ENCODE measurements at regions not wholly inside any gene's neighbourhood (a gene's known extent, or its start where the extent isn't known, plus 50 kb on each side); places are given as distances from the start of the nearest gene placed in this dataset.

GRCh38 chr11:80350541-80350940 is 909.7 kb upstream of the TENM4 start:
- POLR2A ChIA-PET, result no interaction called here
- TF ChIP-seq CTCF (IDR thresholded peaks at IDR 0.05; ENCODE audit: insufficient read depth, low read depth, low read length), result no peak

DNA sequence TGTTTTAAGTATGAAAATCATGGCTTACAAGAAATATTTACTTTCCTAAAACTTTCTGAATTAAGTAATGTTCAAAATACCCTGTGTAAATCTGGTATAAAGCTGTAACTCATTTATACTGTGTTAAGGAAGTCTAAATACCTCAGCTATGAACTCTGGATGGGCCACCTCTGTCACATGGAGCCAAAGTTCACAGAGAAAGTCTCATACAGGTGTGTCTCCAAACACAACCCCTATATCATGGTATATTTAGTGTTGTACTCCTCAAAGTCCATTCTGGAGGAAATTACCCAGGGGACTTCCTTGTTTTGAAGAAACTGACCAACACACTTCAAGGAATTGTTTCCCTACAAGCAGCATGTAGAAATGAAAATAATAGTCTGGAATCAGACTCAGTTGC is 909.2 kb upstream of the TENM4 start:
- H3K36me3 ChIP-seq (ENCODE audit: control insufficient read depth, insufficient read depth, low read length), result no peaks in the 10 kb centered on the region
- ChIA-PET POLR2A (no interaction called here), CTCF (no interaction called here)
- DNase-seq (ENCODE audit: low read depth), result no peak
- no peak overlapping the region for H3K4me3 ChIP-seq (ENCODE audit: low read depth, low read length)
- no peak for TF ChIP-seq CTCF (IDR thresholded peaks at IDR 0.05; ENCODE audit: insufficient read depth, low read depth, low read length)
- no peaks in the 10 kb centered on the region for H3K27me3 ChIP-seq (ENCODE audit: control insufficient read depth, insufficient read depth, low read length)

More at GRCh38 chr11:80350541-80350940, 909.7 kb upstream of the TENM4 start:
- no peak overlapping the region for H3K4me3 ChIP-seq (ENCODE audit: low read depth, low read length)
- no peaks in the 10 kb centered on the region for H3K36me3 ChIP-seq (ENCODE audit: control insufficient read depth, insufficient read depth, low read length)
- CTCF ChIA-PET, result no interaction called here
- H3K27me3 ChIP-seq (ENCODE audit: control insufficient read depth, insufficient read depth, low read length), result no peaks in the 10 kb centered on the region
- DNase-seq (ENCODE audit: low read depth), result no peak

DNA sequence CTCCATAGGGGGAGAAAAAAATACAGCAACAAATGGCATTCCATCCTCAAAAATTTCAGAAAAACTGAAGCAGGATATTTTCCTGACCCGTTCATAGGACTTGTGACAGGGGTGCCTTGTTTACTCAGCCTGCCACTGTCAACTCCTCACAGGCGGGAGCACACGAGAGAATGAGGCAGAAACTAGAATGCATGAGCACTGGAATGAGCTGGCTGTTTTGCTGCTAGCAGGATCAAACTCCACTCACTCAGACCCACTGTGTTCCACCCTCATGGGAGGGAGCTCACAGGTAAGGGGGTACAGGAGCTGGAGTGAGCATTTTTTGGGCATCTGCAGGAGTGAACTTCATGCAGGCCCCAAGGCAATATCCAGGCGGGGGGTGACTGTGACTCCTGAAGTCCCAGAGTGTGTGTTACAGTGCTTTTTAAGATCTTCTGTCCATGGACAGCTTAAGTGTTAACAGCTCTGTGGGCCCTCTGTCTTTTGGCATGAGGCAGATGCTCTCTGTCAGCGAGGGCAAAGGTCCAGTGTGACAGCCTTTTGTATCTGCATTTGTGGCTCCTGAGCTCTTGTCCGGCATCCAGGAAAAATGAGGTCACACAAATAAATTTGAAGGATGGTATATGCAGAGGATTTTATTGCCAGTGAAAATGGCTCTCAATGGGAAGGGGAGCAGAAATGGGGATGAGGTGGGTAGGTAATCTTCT is 905.7 kb upstream of the TENM4 start:
- POLR2A ChIA-PET, result no interaction called here
- H3K27me3 ChIP-seq (ENCODE audit: control insufficient read depth, insufficient read depth, low read length), result no peaks in the 10 kb centered on the region
- no peak overlapping the region for H3K4me3 ChIP-seq (ENCODE audit: low read depth, low read length)
- CTCF ChIA-PET, result interaction anchor here (0.5 kb wide), 1 partner anchor 85 kb away, joined by 3 read pairs; no protein-coding TSS in a partner anchor
- TF ChIP-seq CTCF (IDR thresholded peaks at IDR 0.05; ENCODE audit: insufficient read depth, low read depth, low read length), result no peak
- no peak for DNase-seq (ENCODE audit: low read depth)
- H3K36me3 ChIP-seq (ENCODE audit: control insufficient read depth, insufficient read depth, low read length), result no peaks in the 10 kb centered on the region

- no peak for DNase-seq (ENCODE audit: low read depth)
- TF ChIP-seq CTCF (IDR thresholded peaks at IDR 0.05; ENCODE audit: insufficient read depth, low read depth, low read length), result no peak
- no peak overlapping the region for H3K4me3 ChIP-seq (ENCODE audit: low read depth, low read length)
- ChIA-PET CTCF (interaction anchor here (0.7 kb wide), 1 partner anchor 769 kb away, joined by 3 read pairs; no protein-coding TSS in a partner anchor), POLR2A (no interaction called here)
- H3K27me3 ChIP-seq (ENCODE audit: control insufficient read depth, insufficient read depth, low read length), result no peaks in the 10 kb centered on the region
- H3K36me3 ChIP-seq (ENCODE audit: control insufficient read depth, insufficient read depth, low read length), result no peaks in the 10 kb centered on the region
These were observed 902.6 kb upstream of the TENM4 start for GRCh38 chr11:80343436-80343835.

DNA sequence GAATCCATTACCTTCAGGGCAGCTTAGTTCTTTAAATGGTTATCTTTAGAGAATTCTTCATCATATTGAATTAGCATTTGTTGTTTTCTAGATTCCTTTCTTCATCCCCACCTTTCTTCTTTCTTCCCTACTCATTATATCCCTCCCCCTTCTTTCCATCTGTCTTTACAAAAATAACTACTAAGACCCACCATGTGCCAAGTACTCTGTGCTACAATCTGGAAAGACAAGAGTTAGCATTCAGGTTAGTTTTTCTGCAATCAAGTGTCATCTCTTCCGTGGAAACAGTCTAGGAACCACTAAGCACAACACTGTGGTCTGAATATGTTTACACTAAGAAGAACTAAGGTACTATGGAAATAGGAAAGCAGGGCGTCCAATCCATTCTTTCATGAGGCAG is 897.4 kb upstream of the TENM4 start:
- no peak for DNase-seq (ENCODE audit: low read depth)
- no peak for TF ChIP-seq CTCF (IDR thresholded peaks at IDR 0.05; ENCODE audit: insufficient read depth, low read depth, low read length)
- Histone ChIP-seq H3K4me3 (ENCODE audit: low read depth, low read length) (no peak overlapping the region), H3K36me3 (ENCODE audit: control insufficient read depth, insufficient read depth, low read length) (no peaks in the 10 kb centered on the region), H3K27me3 (ENCODE audit: control insufficient read depth, insufficient read depth, low read length) (no peaks in the 10 kb centered on the region)
- ChIA-PET POLR2A (no interaction called here), CTCF (no interaction called here)
